SK-N-SH (cell line): ENCODE measurements at regions not wholly inside any gene's neighbourhood (a gene's known extent, or its start where the extent isn't known, plus 50 kb on each side); places are given as distances from the start of the nearest gene placed in this dataset.

Source experiments
- CTCF ChIA-PET: fragments of 300-600, 350-600 bp; formaldehyde crosslinking; extraction: SDS; loops from one replicate; lab custom pipeline; 2021; lab: Yijun Ruan, JAX
- POLR2A ChIA-PET: fragments of 350-600 bp; sonication (Branson Sonifier 250); formaldehyde crosslinking; extraction: SDS; loops from one replicate; lab custom pipeline; 2020; ENCODE audit warnings: antibody characterized with exemption, inconsistent platforms; lab: Yijun Ruan, JAX
- DNase-seq: peaks from one replicate; pipeline ENCODE4 v3.0.0; 2012
- H2AFZ ChIP-seq: fragments of 200-600 bp; sonication (generic); 2 replicates; pipeline ENCODE4 v1.8.1; 2016; ENCODE audit warnings: antibody characterized with exemption, mild to moderate bottlenecking, low read depth
- H3F3A ChIP-seq: fragments of 200-600 bp; sonication (generic); replicated peaks from 2 replicates; pipeline ENCODE3; 2016; ENCODE audit warnings: antibody characterized with exemption, mild to moderate bottlenecking; ENCODE audit not compliant: insufficient read depth
- H3K27ac ChIP-seq, 2 experiments: fragments of 200-500 bp in 1 of 2; fragments of 200-600 bp in 1 of 2; sonication (Bioruptor generic) in 1 of 2; sonication (generic), shearing (Covaris generic) in 1 of 2; 2 replicates each; pipeline versions ENCODE4 v1.5.1 to v1.6.1; 2014 to 2016; ENCODE audit warnings: low read depth in 2 of 2, inconsistent platforms in 1 of 2, low read length in 1 of 2, mild to moderate bottlenecking in 1 of 2, mixed read lengths in 1 of 2
- H3K27me3 ChIP-seq: fragments of 200-600 bp; sonication (generic), shearing (Covaris generic); 2 replicates; pipeline ENCODE4 v1.6.1; 2016; ENCODE audit warnings: mixed run types; ENCODE audit not compliant: insufficient read depth
- H3K36me3 ChIP-seq, 2 experiments: fragments of 200-500 bp in 1 of 2; fragments of 200-600 bp in 1 of 2; sonication (Bioruptor generic) in 1 of 2; sonication (generic) in 1 of 2; replicated peaks in 1 of 2; 2 replicates each; pipeline versions ENCODE3 to v1.5.1; 2014 to 2016; ENCODE audit warnings: low read length in 1 of 2, mild to moderate bottlenecking in 1 of 2; ENCODE audit not compliant: insufficient read depth in 2 of 2, control insufficient read depth in 1 of 2
- H3K4me1 ChIP-seq, 2 experiments: fragments of 200-500 bp in 1 of 2; fragments of 200-600 bp in 1 of 2; sonication (Bioruptor generic) in 1 of 2; sonication (generic), shearing (Covaris generic) in 1 of 2; 2 replicates each; pipeline versions ENCODE4 v1.5.1 to v1.6.1; 2014 to 2016; ENCODE audit warnings: low read depth in 1 of 2, low read length in 1 of 2, mixed run types in 1 of 2; ENCODE audit not compliant: insufficient read depth in 2 of 2, control insufficient read depth in 1 of 2
- H3K4me2 ChIP-seq: fragments of 200-600 bp; sonication (generic), shearing (Covaris generic); 2 replicates; pipeline ENCODE4 v1.6.1; 2017; ENCODE audit warnings: mixed run types
- H3K4me3 ChIP-seq, 2 experiments: fragments of 200-500 bp in 1 of 2; fragments of 200-600 bp in 1 of 2; sonication (Bioruptor generic) in 1 of 2; sonication (generic), shearing (Covaris generic) in 1 of 2; 2 replicates each; pipeline versions ENCODE4 v1.5.1 to v1.8.1; 2014 to 2016; ENCODE audit warnings: low read depth in 2 of 2, inconsistent platforms in 1 of 2, low read length in 1 of 2, mild to moderate bottlenecking in 1 of 2, mixed read lengths in 1 of 2, moderate library complexity in 1 of 2
- H3K79me2 ChIP-seq: fragments of 200-600 bp; sonication (generic); 2 replicates; pipeline ENCODE4 v1.8.1; 2017; ENCODE audit warnings: mild to moderate bottlenecking; ENCODE audit not compliant: insufficient read depth
- H3K9ac ChIP-seq: fragments of 200-600 bp; sonication (generic); 2 replicates; pipeline ENCODE4 v1.6.1; 2017; ENCODE audit warnings: mixed run types
- H3K9me2 ChIP-seq: fragments of 200-600 bp; sonication (generic); 2 replicates; pipeline ENCODE4 v1.6.1; 2017; ENCODE audit warnings: mixed run types
- H3K9me3 ChIP-seq: fragments of 200-600 bp; sonication (generic); 2 replicates; pipeline ENCODE4 v1.6.1; 2017; ENCODE audit warnings: mixed run types, mild to moderate bottlenecking, moderate library complexity
- H4K20me1 ChIP-seq: fragments of 200-600 bp; sonication (generic); 2 replicates; pipeline ENCODE4 v1.6.1; 2017; ENCODE audit warnings: mild to moderate bottlenecking, mixed run types; ENCODE audit not compliant: insufficient read depth
- ELF1 ChIP-seq: IDR thresholded peaks from 2 replicates; pipeline ENCODE4 v1.4.0; 2012
- FOXJ3 ChIP-seq: sonication (generic); formaldehyde crosslinking; IDR thresholded peaks from 2 replicates; pipeline ENCODE4 v1.5.1; 2020; ENCODE audit warnings: mild to moderate bottlenecking, missing genetic modification reagents
- MEF2A ChIP-seq: IDR thresholded peaks from 2 replicates; pipeline ENCODE4 v1.4.0; 2012; ENCODE audit warnings: low read depth, borderline replicate concordance
- WGBS: methylation state at CpG from one replicate; pipeline ENCODE4 v1.1.6; 2017; ENCODE audit warnings: low lambda C conversion rate; 5-methylcytosine and 5-hydroxymethylcytosine counted together
- TF ChIP-seq, protein P1 (sequence below): IDR thresholded peaks from 2 replicates; pipeline ENCODE4 v1.6.1; 2012; ENCODE audit warnings: mild to moderate bottlenecking, low read depth, low read length, moderate library complexity
- TF ChIP-seq, protein P2 (sequence below): fragments of 150-350 bp; IDR thresholded peaks from 2 replicates; pipeline ENCODE4 v1.6.1; 2017; ENCODE audit warnings: antibody characterized with exemption, low read length, low read depth, borderline replicate concordance
- TF ChIP-seq, protein P3 (sequence below): IDR thresholded peaks from 2 replicates; pipeline ENCODE4 v1.4.0; 2012; ENCODE audit warnings: low read depth, borderline replicate concordance

DNA sequence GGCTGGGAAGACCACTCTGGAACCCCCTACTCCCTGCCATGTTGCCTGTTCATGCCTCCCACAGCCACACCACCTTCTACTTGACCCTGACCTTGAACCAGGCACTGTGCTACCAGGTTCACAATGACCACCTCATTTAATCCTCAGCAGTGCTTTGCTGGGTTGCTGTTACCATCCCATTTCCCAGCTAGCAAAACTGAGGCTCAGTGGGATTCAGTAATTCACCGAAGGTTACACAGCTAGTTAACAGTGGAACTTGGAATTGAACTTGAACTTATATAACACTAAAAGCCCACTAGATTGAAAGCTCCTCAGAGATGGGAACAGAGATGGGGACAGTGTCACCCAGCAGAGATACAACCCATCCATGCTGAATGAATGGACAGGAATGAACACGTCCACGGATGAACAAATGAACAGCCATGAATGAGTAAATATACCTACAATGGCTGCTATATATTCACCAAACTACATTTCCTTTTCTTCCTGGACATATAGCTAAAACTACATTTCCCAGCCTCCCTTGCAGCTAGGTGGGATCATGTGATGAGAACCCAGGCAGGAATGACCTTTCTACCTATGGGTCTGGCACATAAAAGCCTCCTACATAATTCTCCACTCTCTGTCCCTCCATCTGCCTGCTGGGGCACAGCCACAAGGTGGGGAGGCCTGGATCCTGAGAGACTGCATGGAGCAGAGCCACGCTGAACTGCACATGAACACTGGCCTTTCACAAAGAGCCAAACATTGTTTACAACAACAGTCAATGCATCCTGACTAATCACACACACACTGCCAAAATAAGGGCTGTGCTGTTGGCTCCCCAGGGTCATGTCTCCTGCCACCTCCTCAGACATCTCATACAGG is 94.8 kb downstream of the RMI2 start (continued):
- TF ChIP-seq, protein P1, sequence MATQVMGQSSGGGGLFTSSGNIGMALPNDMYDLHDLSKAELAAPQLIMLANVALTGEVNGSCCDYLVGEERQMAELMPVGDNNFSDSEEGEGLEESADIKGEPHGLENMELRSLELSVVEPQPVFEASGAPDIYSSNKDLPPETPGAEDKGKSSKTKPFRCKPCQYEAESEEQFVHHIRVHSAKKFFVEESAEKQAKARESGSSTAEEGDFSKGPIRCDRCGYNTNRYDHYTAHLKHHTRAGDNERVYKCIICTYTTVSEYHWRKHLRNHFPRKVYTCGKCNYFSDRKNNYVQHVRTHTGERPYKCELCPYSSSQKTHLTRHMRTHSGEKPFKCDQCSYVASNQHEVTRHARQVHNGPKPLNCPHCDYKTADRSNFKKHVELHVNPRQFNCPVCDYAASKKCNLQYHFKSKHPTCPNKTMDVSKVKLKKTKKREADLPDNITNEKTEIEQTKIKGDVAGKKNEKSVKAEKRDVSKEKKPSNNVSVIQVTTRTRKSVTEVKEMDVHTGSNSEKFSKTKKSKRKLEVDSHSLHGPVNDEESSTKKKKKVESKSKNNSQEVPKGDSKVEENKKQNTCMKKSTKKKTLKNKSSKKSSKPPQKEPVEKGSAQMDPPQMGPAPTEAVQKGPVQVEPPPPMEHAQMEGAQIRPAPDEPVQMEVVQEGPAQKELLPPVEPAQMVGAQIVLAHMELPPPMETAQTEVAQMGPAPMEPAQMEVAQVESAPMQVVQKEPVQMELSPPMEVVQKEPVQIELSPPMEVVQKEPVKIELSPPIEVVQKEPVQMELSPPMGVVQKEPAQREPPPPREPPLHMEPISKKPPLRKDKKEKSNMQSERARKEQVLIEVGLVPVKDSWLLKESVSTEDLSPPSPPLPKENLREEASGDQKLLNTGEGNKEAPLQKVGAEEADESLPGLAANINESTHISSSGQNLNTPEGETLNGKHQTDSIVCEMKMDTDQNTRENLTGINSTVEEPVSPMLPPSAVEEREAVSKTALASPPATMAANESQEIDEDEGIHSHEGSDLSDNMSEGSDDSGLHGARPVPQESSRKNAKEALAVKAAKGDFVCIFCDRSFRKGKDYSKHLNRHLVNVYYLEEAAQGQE, result no peak
- TF ChIP-seq, protein P2, sequence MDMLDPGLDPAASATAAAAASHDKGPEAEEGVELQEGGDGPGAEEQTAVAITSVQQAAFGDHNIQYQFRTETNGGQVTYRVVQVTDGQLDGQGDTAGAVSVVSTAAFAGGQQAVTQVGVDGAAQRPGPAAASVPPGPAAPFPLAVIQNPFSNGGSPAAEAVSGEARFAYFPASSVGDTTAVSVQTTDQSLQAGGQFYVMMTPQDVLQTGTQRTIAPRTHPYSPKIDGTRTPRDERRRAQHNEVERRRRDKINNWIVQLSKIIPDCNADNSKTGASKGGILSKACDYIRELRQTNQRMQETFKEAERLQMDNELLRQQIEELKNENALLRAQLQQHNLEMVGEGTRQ, result no peak
- no peak for TF ChIP-seq FOXJ3 (CRISPR knock-in tag)
- TF ChIP-seq, protein P3, sequence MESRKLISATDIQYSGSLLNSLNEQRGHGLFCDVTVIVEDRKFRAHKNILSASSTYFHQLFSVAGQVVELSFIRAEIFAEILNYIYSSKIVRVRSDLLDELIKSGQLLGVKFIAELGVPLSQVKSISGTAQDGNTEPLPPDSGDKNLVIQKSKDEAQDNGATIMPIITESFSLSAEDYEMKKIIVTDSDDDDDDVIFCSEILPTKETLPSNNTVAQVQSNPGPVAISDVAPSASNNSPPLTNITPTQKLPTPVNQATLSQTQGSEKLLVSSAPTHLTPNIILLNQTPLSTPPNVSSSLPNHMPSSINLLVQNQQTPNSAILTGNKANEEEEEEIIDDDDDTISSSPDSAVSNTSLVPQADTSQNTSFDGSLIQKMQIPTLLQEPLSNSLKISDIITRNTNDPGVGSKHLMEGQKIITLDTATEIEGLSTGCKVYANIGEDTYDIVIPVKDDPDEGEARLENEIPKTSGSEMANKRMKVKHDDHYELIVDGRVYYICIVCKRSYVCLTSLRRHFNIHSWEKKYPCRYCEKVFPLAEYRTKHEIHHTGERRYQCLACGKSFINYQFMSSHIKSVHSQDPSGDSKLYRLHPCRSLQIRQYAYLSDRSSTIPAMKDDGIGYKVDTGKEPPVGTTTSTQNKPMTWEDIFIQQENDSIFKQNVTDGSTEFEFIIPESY, result no peak

DNA sequence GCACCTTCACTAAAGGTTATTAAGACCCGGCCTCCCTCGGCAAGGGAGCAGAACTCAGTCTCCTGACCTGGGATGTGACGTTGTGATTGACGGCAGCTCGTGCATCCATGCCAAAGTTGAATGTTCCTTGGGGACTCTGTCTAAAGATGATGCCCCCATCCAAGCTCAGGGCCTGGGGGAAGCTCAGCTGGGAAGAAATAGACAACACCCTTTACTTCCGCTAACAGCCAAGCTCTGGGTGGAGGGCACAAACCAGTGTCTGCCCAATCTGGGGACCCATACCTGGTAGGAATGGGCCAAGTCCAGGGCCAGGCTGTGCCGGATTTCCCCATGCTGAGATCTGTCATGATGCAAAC is 95.4 kb downstream of the RMI2 start:
- Histone ChIP-seq H2AFZ (no peak overlapping the region), H3K4me2 (no peak overlapping the region), H3K27ac (no peak overlapping the region), H3K9me2 (no peaks in the 10 kb centered on the region), H3K27me3 (no peaks in the 10 kb centered on the region), H3F3A (no peaks in the 10 kb centered on the region), H3K4me1 (no peaks in the 10 kb centered on the region; a peak in 1 of 4 replicates), H3K4me3 (no peak overlapping the region), H4K20me1 (no peaks in the 10 kb centered on the region), H3K9me3 (no peaks in the 10 kb centered on the region), H3K36me3 (no peaks in the 10 kb centered on the region), H3K79me2 (no peaks in the 10 kb centered on the region), H3K9ac (no peak overlapping the region)
- 79% methylated on average over 3 of the region's 7 CpGs for WGBS
- POLR2A ChIA-PET, result no interaction called here
- CTCF ChIA-PET, result interaction anchor here (1.6 kb wide), 1 partner anchor 45 kb away, joined by 6 read pairs; no protein-coding TSS in a partner anchor
- TF ChIP-seq ELF1 (no peak), MEF2A (no peak)
- no peak for DNase-seq
